RWPE2 (cell line): ENCODE measurements at regions not wholly inside any gene's neighbourhood (a gene's known extent, or its start where the extent isn't known, plus 50 kb on each side); places are given as distances from the start of the nearest gene placed in this dataset.

Experiments
- ATAC-seq: fragments of 200-7000 bp; cut with Tn5 transposase; 3 replicates; pipeline ENCODE4 v1.9.1; 2021; ENCODE audit warnings: low read depth
- DNase-seq: peaks from one replicate; pipeline ENCODE4 v3.0.0-alpha.2; 2020; ENCODE audit warnings: low spot score
- H3K27ac ChIP-seq: fragments of 450-650 bp; 2 replicates; pipeline ENCODE4 v1.5.1; 2017; ENCODE audit warnings: mild to moderate bottlenecking; ENCODE audit not compliant: poor library complexity, severe bottlenecking
- H3K27me3 ChIP-seq: fragments of 250-450 bp; sonication (Bioruptor Pico); 2 replicates; pipeline ENCODE4 v1.5.1; 2021; ENCODE audit warnings: mild to moderate bottlenecking, moderate library complexity; ENCODE audit not compliant: insufficient read depth, poor library complexity, severe bottlenecking
- H3K36me3 ChIP-seq: fragments of 250-450 bp; sonication (Bioruptor Pico); 2 replicates; pipeline ENCODE4 v1.5.1; 2020; ENCODE audit warnings: low read depth, mild to moderate bottlenecking, moderate library complexity
- H3K4me1 ChIP-seq: fragments of 250-450 bp; sonication (Bioruptor Pico); 2 replicates; pipeline ENCODE4 v1.5.1; 2021; ENCODE audit warnings: mild to moderate bottlenecking, moderate library complexity; ENCODE audit not compliant: insufficient read depth, poor library complexity, severe bottlenecking
- H3K4me3 ChIP-seq: fragments of 250-450 bp; sonication (Bioruptor Pico); 2 replicates; pipeline ENCODE4 v1.5.1; 2021; ENCODE audit warnings: mild to moderate bottlenecking, moderate library complexity; ENCODE audit not compliant: severe bottlenecking
- H3K9me3 ChIP-seq: fragments of 250-450 bp; sonication (Bioruptor Pico); 2 replicates; pipeline ENCODE4 v1.5.1; 2021; ENCODE audit warnings: mild to moderate bottlenecking, moderate library complexity; ENCODE audit not compliant: severe bottlenecking
- CTCF ChIP-seq: fragments of 450-650 bp; IDR thresholded peaks from one replicate; pipeline ENCODE4 v1.5.1; 2017; ENCODE audit warnings: mild to moderate bottlenecking, moderate library complexity; ENCODE audit not compliant: poor library complexity, severe bottlenecking

GRCh38 chr4:33427676-33428075, 2707.5 kb downstream of the PCDH7 start:
- no peak overlapping the region for H3K27ac ChIP-seq
- ATAC-seq: no peak
- H3K27me3 ChIP-seq: no peaks in the 10 kb centered on the region
- no peaks in the 10 kb centered on the region for H3K36me3 ChIP-seq
- TF ChIP-seq CTCF: no peak
- no peak overlapping the region for H3K4me3 ChIP-seq
- DNase-seq: no peak
- H3K9me3 ChIP-seq: no peaks in the 10 kb centered on the region
- H3K4me1 ChIP-seq: no peaks in the 10 kb centered on the region

- no peak for ATAC-seq
Observed at GRCh38 chr4:33429971-33430370, 2709.8 kb downstream of the PCDH7 start.

GRCh38 chr4:33437406-33437805, 2717.2 kb downstream of the PCDH7 start:
- TF ChIP-seq CTCF: no peak
- Histone ChIP-seq H3K36me3 (no peaks in the 10 kb centered on the region), H3K4me3 (no peak overlapping the region), H3K27ac (no peak overlapping the region), H3K9me3 (no peaks in the 10 kb centered on the region), H3K4me1 (no peaks in the 10 kb centered on the region), H3K27me3 (no peaks in the 10 kb centered on the region)
- ATAC-seq (no peak), DNase-seq (no peak)

More at GRCh38 chr4:33429971-33430370, 2709.8 kb downstream of the PCDH7 start:
- Histone ChIP-seq H3K27me3 (no peaks in the 10 kb centered on the region), H3K27ac (no peak overlapping the region), H3K4me1 (no peaks in the 10 kb centered on the region), H3K4me3 (no peak overlapping the region), H3K36me3 (no peaks in the 10 kb centered on the region), H3K9me3 (no peaks in the 10 kb centered on the region)
- no peak for TF ChIP-seq CTCF
- no peak for DNase-seq

- no peak overlapping the region for H3K4me3 ChIP-seq
- ATAC-seq (no peak), DNase-seq (no peak)
- TF ChIP-seq CTCF: no peak
- no peaks in the 10 kb centered on the region for H3K27me3 ChIP-seq
- no peak overlapping the region for H3K27ac ChIP-seq
- no peaks in the 10 kb centered on the region for H3K9me3 ChIP-seq
- H3K4me1 ChIP-seq: no peaks in the 10 kb centered on the region
- no peaks in the 10 kb centered on the region for H3K36me3 ChIP-seq
Observed at GRCh38 chr4:33446953-33447352, 2726.8 kb downstream of the PCDH7 start.

GRCh38 chr4:33448948-33449347, 2728.8 kb downstream of the PCDH7 start:
- no peaks in the 10 kb centered on the region for H3K27me3 ChIP-seq
- TF ChIP-seq CTCF: no peak
- DNase-seq: no peak
- H3K4me1 ChIP-seq: no peaks in the 10 kb centered on the region
- no peak for ATAC-seq
- no peaks in the 10 kb centered on the region for H3K9me3 ChIP-seq
- no peaks in the 10 kb centered on the region for H3K36me3 ChIP-seq
- no peak overlapping the region for H3K4me3 ChIP-seq
- H3K27ac ChIP-seq: no peak overlapping the region
